Neural progenitor cell (in vitro differentiated cells): ENCODE measurements at regions not wholly inside any gene's neighbourhood (a gene's known extent, or its start where the extent isn't known, plus 50 kb on each side); places are given as distances from the start of the nearest gene placed in this dataset.

Source experiments
- DNase-seq: peaks from one replicate; pipeline ENCODE4 v3.0.0-alpha.2; 2016; ENCODE audit warnings: low spot score
- H2AFZ ChIP-seq: fragments of 200-600 bp; sonication (generic); replicated peaks from 2 replicates; pipeline ENCODE4 v1.6.1; 2016; ENCODE audit warnings: antibody characterized with exemption
- H3F3A ChIP-seq: fragments of 200-600 bp; sonication (generic); 2 replicates; pipeline ENCODE4 v1.6.1; 2016; ENCODE audit warnings: antibody characterized with exemption, low read depth
- H3K27ac ChIP-seq: fragments of 200-600 bp; sonication (generic); 2 replicates; pipeline ENCODE4 v1.5.1; 2016; ENCODE audit warnings: mild to moderate bottlenecking
- H3K27me3 ChIP-seq: fragments of 200-600 bp; sonication (generic); 2 replicates; pipeline ENCODE4 v1.6.1; 2016; ENCODE audit warnings: mild to moderate bottlenecking, moderate library complexity
- H3K36me3 ChIP-seq: fragments of 200-600 bp; sonication (generic); 2 replicates; pipeline ENCODE4 v1.5.1; 2016
- H3K4me1 ChIP-seq: fragments of 200-600 bp; sonication (generic); 2 replicates; pipeline ENCODE4 v1.6.1; 2016; ENCODE audit warnings: mixed run types
- H3K4me2 ChIP-seq: fragments of 200-600 bp; sonication (generic); 2 replicates; pipeline ENCODE4 v1.6.1; 2016
- H3K4me3 ChIP-seq: fragments of 200-600 bp; sonication (generic); 2 replicates; pipeline ENCODE4 v1.5.1; 2016
- H3K79me2 ChIP-seq: fragments of 200-600 bp; sonication (generic); 2 replicates; pipeline ENCODE4 v1.6.1; 2016; ENCODE audit warnings: low read depth
- H3K9ac ChIP-seq: fragments of 200-600 bp; sonication (generic); 2 replicates; pipeline ENCODE4 v1.6.1; 2016
- H3K9me3 ChIP-seq: fragments of 200-600 bp; sonication (generic); 2 replicates; pipeline ENCODE4 v1.5.1; 2016; ENCODE audit warnings: low read depth
- H4K20me1 ChIP-seq: fragments of 200-600 bp; sonication (generic); 2 replicates; pipeline ENCODE4 v1.6.1; 2016; ENCODE audit warnings: low read depth
- H3K27ac Mint-ChIP-seq: 3 replicates; pipeline ENCODE4 v1.8.0; 2021; ENCODE audit warnings: mixed read lengths
- H3K27me3 Mint-ChIP-seq: 2 replicates; pipeline ENCODE4 v1.8.0; 2022; ENCODE audit warnings: low read depth, mild to moderate bottlenecking, inconsistent platforms, moderate library complexity, mixed read lengths; ENCODE audit not compliant: insufficient read depth
- H3K36me3 Mint-ChIP-seq: 3 replicates; pipeline ENCODE4 v1.8.0; 2021; ENCODE audit warnings: mixed read lengths
- H3K4me1 Mint-ChIP-seq: 3 replicates; pipeline ENCODE4 v1.8.0; 2021; ENCODE audit warnings: mixed read lengths
- H3K4me3 Mint-ChIP-seq: 3 replicates; pipeline ENCODE4 v1.8.0; 2021; ENCODE audit warnings: mild to moderate bottlenecking, moderate library complexity, mixed read lengths
- H3K9me3 Mint-ChIP-seq: 3 replicates; pipeline ENCODE4 v1.8.0; 2020; ENCODE audit warnings: mixed read lengths
- EZH2 ChIP-seq: fragments of 200-600 bp; sonication (generic); IDR thresholded peaks from 2 replicates; pipeline ENCODE4 v1.6.1; 2017; ENCODE audit warnings: antibody characterized with exemption, mild to moderate bottlenecking, moderate library complexity
- EZH2phosphoT487 ChIP-seq: fragments of 200-600 bp; sonication (generic); IDR thresholded peaks from 2 replicates; pipeline ENCODE4 v1.6.1; 2017; ENCODE audit warnings: antibody characterized with exemption
- TF ChIP-seq, protein P1 (sequence below): fragments of 200-600 bp; sonication (generic); IDR thresholded peaks from 2 replicates; pipeline ENCODE4 v1.5.1; 2017; ENCODE audit warnings: antibody characterized with exemption, mild to moderate bottlenecking

DNA sequence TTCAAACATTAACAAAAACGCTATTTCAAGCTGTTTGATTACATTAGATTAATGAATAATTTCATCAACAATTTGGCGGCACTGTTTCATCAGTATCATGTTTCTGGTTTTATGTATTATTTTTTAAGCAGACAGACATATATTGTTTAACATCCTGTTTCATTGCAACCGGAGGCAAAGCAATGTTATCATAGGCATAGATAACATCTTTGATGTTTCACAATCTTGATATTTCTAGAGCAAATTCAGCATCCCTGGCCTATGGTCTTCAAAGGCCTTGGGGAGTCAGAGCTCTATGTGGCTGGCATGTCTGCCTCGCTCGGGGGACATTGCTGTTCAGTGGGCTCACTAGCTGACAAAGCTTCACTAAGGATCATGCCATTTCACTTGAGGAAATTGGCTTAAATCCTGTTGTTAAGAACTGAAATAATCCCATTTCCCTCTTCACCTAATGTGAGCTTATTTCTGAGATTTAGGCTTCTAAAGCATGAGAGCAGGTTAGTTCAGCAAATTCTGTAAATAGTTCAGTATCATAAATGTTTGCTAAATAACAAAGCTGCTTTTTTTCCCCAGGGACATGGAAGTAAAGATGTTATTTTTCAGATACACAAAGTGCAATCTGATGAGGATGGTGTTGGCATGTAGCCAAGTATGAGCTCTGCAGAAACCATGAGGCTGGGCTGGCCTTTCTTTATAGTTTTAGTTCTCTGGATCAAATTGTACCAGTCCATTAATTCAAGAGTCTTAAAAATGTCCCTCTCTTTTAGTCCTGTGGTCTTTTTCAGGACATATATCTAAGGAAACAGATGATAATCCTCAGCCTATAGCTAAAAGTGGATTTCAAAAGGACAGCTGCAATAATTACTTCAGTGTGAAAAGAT is 941.4 kb downstream of the PLOD2 start:
- Histone ChIP-seq H3K9ac (no peak overlapping the region), H2AFZ (peak overlapping the region; percentile 56), H3K9me3 (no peaks in the 10 kb centered on the region), H3K36me3 (no peaks in the 10 kb centered on the region), H3F3A (no peaks in the 10 kb centered on the region), H3K27me3 (no peaks in the 10 kb centered on the region), H4K20me1 (no peaks in the 10 kb centered on the region), H3K4me2 (no peak overlapping the region), H3K79me2 (no peaks in the 10 kb centered on the region), H3K4me3 (no peak overlapping the region), H3K4me1 (no peaks in the 10 kb centered on the region), H3K27ac (no peak overlapping the region)
- H3K27ac Mint-ChIP-seq, result no peak overlapping the region
- H3K4me3 Mint-ChIP-seq, result no peak overlapping the region
- peaks cover 2% of the 10 kb centered on the region for H3K27me3 Mint-ChIP-seq
- DNase-seq, result no peak
- H3K4me1 Mint-ChIP-seq, result peaks cover 13% of the 10 kb centered on the region
- H3K36me3 Mint-ChIP-seq, result no peaks in the 10 kb centered on the region
- H3K9me3 Mint-ChIP-seq, result peaks cover 3% of the 10 kb centered on the region
- TF ChIP-seq, protein P1, sequence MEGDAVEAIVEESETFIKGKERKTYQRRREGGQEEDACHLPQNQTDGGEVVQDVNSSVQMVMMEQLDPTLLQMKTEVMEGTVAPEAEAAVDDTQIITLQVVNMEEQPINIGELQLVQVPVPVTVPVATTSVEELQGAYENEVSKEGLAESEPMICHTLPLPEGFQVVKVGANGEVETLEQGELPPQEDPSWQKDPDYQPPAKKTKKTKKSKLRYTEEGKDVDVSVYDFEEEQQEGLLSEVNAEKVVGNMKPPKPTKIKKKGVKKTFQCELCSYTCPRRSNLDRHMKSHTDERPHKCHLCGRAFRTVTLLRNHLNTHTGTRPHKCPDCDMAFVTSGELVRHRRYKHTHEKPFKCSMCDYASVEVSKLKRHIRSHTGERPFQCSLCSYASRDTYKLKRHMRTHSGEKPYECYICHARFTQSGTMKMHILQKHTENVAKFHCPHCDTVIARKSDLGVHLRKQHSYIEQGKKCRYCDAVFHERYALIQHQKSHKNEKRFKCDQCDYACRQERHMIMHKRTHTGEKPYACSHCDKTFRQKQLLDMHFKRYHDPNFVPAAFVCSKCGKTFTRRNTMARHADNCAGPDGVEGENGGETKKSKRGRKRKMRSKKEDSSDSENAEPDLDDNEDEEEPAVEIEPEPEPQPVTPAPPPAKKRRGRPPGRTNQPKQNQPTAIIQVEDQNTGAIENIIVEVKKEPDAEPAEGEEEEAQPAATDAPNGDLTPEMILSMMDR, result no peak
- no peak for TF ChIP-seq EZH2
- TF ChIP-seq EZH2phosphoT487, result no peak

DNA sequence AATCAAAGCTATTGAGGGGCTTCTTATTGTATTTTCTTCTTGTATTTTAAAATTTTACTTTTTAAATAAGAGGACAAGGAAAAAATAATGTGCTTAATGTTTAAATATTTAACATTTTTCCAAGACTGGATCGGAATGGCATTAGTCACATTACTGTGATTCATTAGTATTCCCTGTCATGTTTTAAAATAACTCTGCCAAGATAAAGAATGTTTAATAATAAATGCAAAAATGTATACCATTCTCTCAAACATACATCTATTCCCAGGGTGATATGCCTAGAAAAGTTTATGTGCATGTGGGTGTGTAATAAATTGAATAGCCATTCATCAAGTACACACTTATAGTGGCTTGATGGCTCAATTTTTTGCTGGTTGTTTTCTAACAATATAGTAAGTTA is 936.1 kb downstream of the PLOD2 start:
- Mint-ChIP-seq H3K27ac (no peak overlapping the region), H3K36me3 (no peaks in the 10 kb centered on the region), H3K27me3 (peaks cover 2% of the 10 kb centered on the region), H3K9me3 (peaks cover 3% of the 10 kb centered on the region), H3K4me1 (peaks cover 6% of the 10 kb centered on the region), H3K4me3 (no peak overlapping the region)
- no peaks in the 10 kb centered on the region for H3K4me1 ChIP-seq
- no peak overlapping the region for H2AFZ ChIP-seq
- TF ChIP-seq EZH2 (no peak), EZH2phosphoT487 (no peak)
- TF ChIP-seq, protein P1, result no peak
- no peak for DNase-seq
- no peak overlapping the region for H3K27ac ChIP-seq
- no peak overlapping the region for H3K4me3 ChIP-seq
- H3K4me2 ChIP-seq, result no peak overlapping the region
- no peaks in the 10 kb centered on the region for H3K9me3 ChIP-seq
- no peaks in the 10 kb centered on the region for H3F3A ChIP-seq
- H3K27me3 ChIP-seq, result no peaks in the 10 kb centered on the region
- H3K79me2 ChIP-seq, result no peaks in the 10 kb centered on the region
- H3K9ac ChIP-seq, result no peak overlapping the region
- no peaks in the 10 kb centered on the region for H4K20me1 ChIP-seq
- H3K36me3 ChIP-seq, result no peaks in the 10 kb centered on the region

DNA sequence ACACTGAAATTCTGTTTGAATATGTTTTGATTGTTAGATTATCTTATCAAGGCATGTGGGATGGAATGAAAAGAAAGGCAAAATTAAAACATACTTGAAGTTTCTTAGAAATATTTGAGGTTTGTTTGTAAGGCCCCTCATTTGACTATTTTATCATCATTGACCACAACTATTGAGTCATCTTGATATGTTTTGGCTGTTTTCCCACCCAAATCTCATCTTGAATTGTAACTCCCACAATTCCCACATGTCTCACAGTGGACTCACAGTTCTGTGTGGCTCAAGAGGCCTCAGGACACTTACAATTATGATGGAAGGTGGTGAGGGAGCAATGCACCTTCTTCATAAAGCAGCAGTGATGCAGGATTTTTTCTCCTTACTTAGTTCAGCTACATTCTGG is 917.1 kb downstream of the PLOD2 start:
- no peaks in the 10 kb centered on the region for H3F3A ChIP-seq
- no peaks in the 10 kb centered on the region for H3K36me3 ChIP-seq
- H3K9ac ChIP-seq, result no peak overlapping the region
- no peaks in the 10 kb centered on the region for H3K27me3 Mint-ChIP-seq
- H3K27ac ChIP-seq, result no peak overlapping the region
- H3K4me1 ChIP-seq, result no peaks in the 10 kb centered on the region
- no peaks in the 10 kb centered on the region for H3K79me2 ChIP-seq
- no peak overlapping the region for H3K27ac Mint-ChIP-seq
- no peak overlapping the region for H3K4me3 ChIP-seq
- H3K9me3 ChIP-seq, result peaks cover 10% of the 10 kb centered on the region
- H3K4me3 Mint-ChIP-seq, result no peak overlapping the region
- TF ChIP-seq, protein P1, result no peak
- TF ChIP-seq EZH2phosphoT487, result no peak
- TF ChIP-seq EZH2, result no peak
- no peaks in the 10 kb centered on the region for H3K4me1 Mint-ChIP-seq
- DNase-seq, result no peak
- H3K9me3 Mint-ChIP-seq, result peaks cover 16% of the 10 kb centered on the region
- H2AFZ ChIP-seq, result no peak overlapping the region
- H3K27me3 ChIP-seq, result no peaks in the 10 kb centered on the region
- H4K20me1 ChIP-seq, result no peaks in the 10 kb centered on the region
- no peak overlapping the region for H3K4me2 ChIP-seq
- H3K36me3 Mint-ChIP-seq, result peaks cover 6% of the 10 kb centered on the region
